Hepatocyte (in vitro differentiated cells): ENCODE measurements at regions not wholly inside any gene's neighbourhood (a gene's known extent, or its start where the extent isn't known, plus 50 kb on each side); places are given as distances from the start of the nearest gene placed in this dataset.
"Not testable (repeated sequence)": the region's sequence is repeated elsewhere in the genome, so short reads cannot be mapped to it uniquely, and the experiment has no call there.

ENCODE experiments used
- DNase-seq: peaks from one replicate; pipeline ENCODE4 v3.0.0-alpha.2; 2016; ENCODE audit warnings: low spot score
- H2AFZ ChIP-seq: fragments of 200-600 bp; sonication (generic); 2 replicates; pipeline ENCODE4 v1.6.0; 2016; ENCODE audit warnings: antibody characterized with exemption, mild to moderate bottlenecking
- H3K27ac ChIP-seq: fragments of 200-600 bp; sonication (generic); 2 replicates; pipeline ENCODE4 v1.5.1; 2016; ENCODE audit warnings: mild to moderate bottlenecking
- H3K27me3 ChIP-seq: fragments of 200-600 bp; sonication (generic); 2 replicates; pipeline ENCODE4 v1.6.1; 2016
- H3K36me3 ChIP-seq: fragments of 200-600 bp; sonication (generic); replicated peaks from 2 replicates; pipeline ENCODE4 v1.5.1; 2016; ENCODE audit warnings: low read depth; ENCODE audit not compliant: insufficient read depth
- H3K4me1 ChIP-seq: fragments of 200-600 bp; sonication (generic); 2 replicates; pipeline ENCODE4 v1.5.1; 2016; ENCODE audit warnings: mild to moderate bottlenecking, moderate library complexity; ENCODE audit not compliant: insufficient read depth
- H3K4me2 ChIP-seq: fragments of 200-600 bp; sonication (generic); 2 replicates; pipeline ENCODE4 v1.6.0; 2016
- H3K4me3 ChIP-seq: fragments of 200-600 bp; sonication (generic); 2 replicates; pipeline ENCODE4 v1.5.1; 2016; ENCODE audit warnings: mild to moderate bottlenecking
- H3K79me2 ChIP-seq: fragments of 200-600 bp; sonication (generic); 2 replicates; pipeline ENCODE4 v1.6.0; 2017; ENCODE audit warnings: mild to moderate bottlenecking
- H3K9me2 ChIP-seq: fragments of 200-600 bp; sonication (generic); replicated peaks from 2 replicates; pipeline ENCODE4 v1.6.0; 2017; ENCODE audit warnings: mild to moderate bottlenecking; ENCODE audit not compliant: insufficient read depth
- H3K9me3 ChIP-seq: fragments of 200-600 bp; sonication (generic); 2 replicates; pipeline ENCODE4 v1.5.1; 2016; ENCODE audit warnings: low read depth, mild to moderate bottlenecking
- H4K20me1 ChIP-seq: fragments of 200-600 bp; sonication (generic); 2 replicates; pipeline ENCODE4 v1.6.0; 2016; ENCODE audit warnings: mild to moderate bottlenecking; ENCODE audit not compliant: insufficient read depth, poor library complexity, severe bottlenecking
- EZH2 ChIP-seq: fragments of 200-600 bp; sonication (generic); IDR thresholded peaks from 2 replicates; pipeline ENCODE4 v1.6.1; 2016; ENCODE audit warnings: antibody characterized with exemption, mild to moderate bottlenecking, borderline replicate concordance
- EZH2phosphoT487 ChIP-seq: fragments of 200-600 bp; sonication (generic); IDR thresholded peaks from one replicate; pipeline ENCODE4 v1.6.1; 2018; ENCODE audit warnings: antibody characterized with exemption, mild to moderate bottlenecking, low read depth, moderate library complexity; ENCODE audit not compliant: unreplicated experiment, severe bottlenecking
- WGBS: methylation state at CpG from one replicate; pipeline ENCODE4 v1.1.6; 2016; ENCODE audit warnings: low lambda C conversion rate; ENCODE audit errors: missing lambda C conversion rate; 5-methylcytosine and 5-hydroxymethylcytosine counted together
- TF ChIP-seq, protein P1 (sequence below): fragments of 200-600 bp; sonication (generic); IDR thresholded peaks from 2 replicates; pipeline ENCODE4 v1.5.1; 2016; ENCODE audit warnings: antibody characterized with exemption, mild to moderate bottlenecking; ENCODE audit not compliant: poor library complexity

DNA sequence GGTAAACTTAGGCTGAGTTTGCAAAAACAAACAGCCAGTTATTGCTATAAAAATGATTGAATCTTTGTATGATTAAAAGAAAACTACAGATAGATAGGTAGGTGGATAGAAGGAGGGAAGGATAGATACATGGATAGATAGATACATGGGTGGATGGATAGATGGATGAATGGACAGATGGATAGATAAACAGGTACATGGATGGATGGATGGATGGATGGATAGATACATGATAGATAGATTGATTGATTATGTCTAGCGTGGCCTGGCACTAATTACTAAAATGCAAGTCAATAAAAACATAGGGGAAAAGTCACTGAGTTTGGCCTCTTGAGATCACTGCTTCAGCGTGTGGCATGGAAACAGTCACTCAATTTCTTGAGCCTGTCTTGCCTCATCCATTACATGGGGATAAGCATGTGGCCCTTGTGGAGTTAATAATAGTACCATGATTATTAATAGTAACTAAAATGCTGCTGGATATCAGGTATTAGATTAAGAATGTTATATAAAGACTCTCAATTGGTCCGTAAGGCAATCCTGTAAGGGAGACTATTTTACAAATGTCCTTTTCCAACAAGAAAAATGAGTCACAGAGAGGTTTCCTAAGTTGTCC lies 184.9 kb downstream of the HS3ST3A1 start:
- Histone ChIP-seq H3K27me3 (no peaks in the 10 kb centered on the region), H3K4me3 (no peak overlapping the region), H2AFZ (no peak overlapping the region), H3K9me3 (no peaks in the 10 kb centered on the region), H3K4me1 (peaks cover 17% of the 10 kb centered on the region), H3K36me3 (no peaks in the 10 kb centered on the region), H3K27ac (peak overlapping the region; percentile 55), H3K4me2 (peak overlapping the region; percentile 13), H3K9me2 (no peaks in the 10 kb centered on the region), H4K20me1 (no peaks in the 10 kb centered on the region), H3K79me2 (no peaks in the 10 kb centered on the region)
- TF ChIP-seq, protein P1, sequence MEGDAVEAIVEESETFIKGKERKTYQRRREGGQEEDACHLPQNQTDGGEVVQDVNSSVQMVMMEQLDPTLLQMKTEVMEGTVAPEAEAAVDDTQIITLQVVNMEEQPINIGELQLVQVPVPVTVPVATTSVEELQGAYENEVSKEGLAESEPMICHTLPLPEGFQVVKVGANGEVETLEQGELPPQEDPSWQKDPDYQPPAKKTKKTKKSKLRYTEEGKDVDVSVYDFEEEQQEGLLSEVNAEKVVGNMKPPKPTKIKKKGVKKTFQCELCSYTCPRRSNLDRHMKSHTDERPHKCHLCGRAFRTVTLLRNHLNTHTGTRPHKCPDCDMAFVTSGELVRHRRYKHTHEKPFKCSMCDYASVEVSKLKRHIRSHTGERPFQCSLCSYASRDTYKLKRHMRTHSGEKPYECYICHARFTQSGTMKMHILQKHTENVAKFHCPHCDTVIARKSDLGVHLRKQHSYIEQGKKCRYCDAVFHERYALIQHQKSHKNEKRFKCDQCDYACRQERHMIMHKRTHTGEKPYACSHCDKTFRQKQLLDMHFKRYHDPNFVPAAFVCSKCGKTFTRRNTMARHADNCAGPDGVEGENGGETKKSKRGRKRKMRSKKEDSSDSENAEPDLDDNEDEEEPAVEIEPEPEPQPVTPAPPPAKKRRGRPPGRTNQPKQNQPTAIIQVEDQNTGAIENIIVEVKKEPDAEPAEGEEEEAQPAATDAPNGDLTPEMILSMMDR = no peak
- TF ChIP-seq EZH2 (no peak), EZH2phosphoT487 (no peak)
- 83% methylated on average over 3 of the region's 3 CpGs for WGBS
- DNase-seq = no peak

DNA sequence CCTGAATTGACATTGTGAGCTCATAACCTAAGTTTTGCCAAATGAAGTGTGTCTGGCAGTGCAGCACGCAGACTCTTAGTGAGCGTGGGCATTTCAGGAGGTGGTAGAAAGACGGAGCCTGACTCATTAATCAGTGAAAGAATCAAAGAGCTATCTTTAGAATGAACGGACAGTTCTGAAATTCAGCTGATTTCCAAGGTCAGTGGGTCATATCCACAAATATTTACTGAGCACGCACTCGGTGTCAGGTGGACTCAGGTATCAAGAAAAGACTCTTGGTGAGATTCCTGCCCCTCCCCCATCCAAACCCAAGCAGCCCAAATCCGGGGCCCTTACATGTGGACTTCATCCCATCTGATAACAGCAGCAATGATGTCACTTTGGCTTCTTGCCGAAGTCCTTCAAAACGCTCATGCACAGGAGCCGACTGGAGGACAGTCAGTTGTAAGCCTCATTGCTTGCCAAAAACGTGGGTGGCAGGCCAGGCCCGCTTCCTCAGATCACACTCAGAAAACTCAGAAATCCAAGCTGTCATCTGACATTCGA lies 185.8 kb downstream of the HS3ST3A1 start:
- 43% methylated on average over 13 of the region's 13 CpGs for WGBS
- H3K27ac ChIP-seq = peak overlapping the region; percentile 55
- peak overlapping the region; percentile 13 for H3K4me2 ChIP-seq
- H3K9me2 ChIP-seq = no peaks in the 10 kb centered on the region
- H3K4me3 ChIP-seq = no peak overlapping the region
- H3K4me1 ChIP-seq = peaks cover 23% of the 10 kb centered on the region
- peak; percentile 86 for DNase-seq
- H3K36me3 ChIP-seq = no peaks in the 10 kb centered on the region
- H3K79me2 ChIP-seq = no peaks in the 10 kb centered on the region
- TF ChIP-seq EZH2 (no peak), EZH2phosphoT487 (no peak)
- TF ChIP-seq, protein P1 = no peak
- H2AFZ ChIP-seq = no peak overlapping the region
- H3K9me3 ChIP-seq = no peaks in the 10 kb centered on the region
- no peaks in the 10 kb centered on the region for H3K27me3 ChIP-seq
- H4K20me1 ChIP-seq = no peaks in the 10 kb centered on the region

DNA sequence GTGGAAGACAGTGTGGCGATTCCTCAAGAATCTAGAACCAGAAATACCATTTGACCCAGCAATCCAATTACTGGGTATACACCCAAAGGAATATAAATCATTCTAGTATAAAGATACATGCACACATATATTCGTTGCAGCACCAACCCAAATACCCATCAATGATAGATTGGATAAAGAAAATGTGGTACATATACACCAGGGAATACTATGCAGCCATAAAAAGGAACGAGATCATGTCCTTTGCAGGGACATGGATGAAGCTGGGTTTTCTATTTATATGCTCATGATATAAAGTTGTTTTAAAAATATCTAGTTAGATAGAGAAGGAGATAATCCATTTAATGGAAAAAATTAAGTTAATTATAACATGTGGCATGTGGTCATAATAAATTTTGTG lies 186.5 kb downstream of the HS3ST3A1 start:
- 76% methylated on average over 3 of the region's 3 CpGs for WGBS
- H3K27me3 ChIP-seq, H3K79me2 ChIP-seq, H3K36me3 ChIP-seq, H3K9me2 ChIP-seq, DNase-seq, H4K20me1 ChIP-seq, H3K4me2 ChIP-seq, H2AFZ ChIP-seq, H3K9me3 ChIP-seq, H3K4me3 ChIP-seq: not testable (repeated sequence)
- Histone ChIP-seq H3K4me1 (peaks cover 27% of the 10 kb centered on the region), H3K27ac (peak overlapping the region; percentile 55)

DNA sequence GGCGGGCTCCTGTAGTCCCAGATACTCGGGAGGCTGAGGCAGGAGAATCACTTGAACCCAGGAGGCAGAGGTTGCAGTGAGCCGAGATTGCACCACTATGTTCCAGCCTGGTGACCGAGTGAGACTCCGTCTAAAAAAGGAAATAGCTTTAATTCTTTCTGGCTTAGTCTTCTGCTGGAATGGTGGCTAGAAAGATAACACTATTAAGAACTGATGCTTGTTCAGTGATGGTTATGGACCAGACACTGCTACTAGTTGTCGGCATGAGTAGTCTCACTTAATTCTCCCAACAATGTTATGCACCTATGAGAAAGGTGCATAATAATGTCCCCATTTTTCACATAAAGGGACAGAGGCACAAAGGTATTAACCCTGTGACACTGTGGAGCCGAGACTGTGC lies 188.7 kb downstream of the HS3ST3A1 start:
- no peak for TF ChIP-seq EZH2phosphoT487
- no peak for TF ChIP-seq EZH2
- TF ChIP-seq, protein P1 = no peak
- no peak overlapping the region for H3K27ac ChIP-seq
- no peaks in the 10 kb centered on the region for H3K9me3 ChIP-seq
- H3K27me3 ChIP-seq = no peaks in the 10 kb centered on the region
- no peak overlapping the region for H3K4me3 ChIP-seq
- no peak overlapping the region for H2AFZ ChIP-seq
- H3K4me1 ChIP-seq = peaks cover 27% of the 10 kb centered on the region
- H3K9me2 ChIP-seq = no peaks in the 10 kb centered on the region
- H3K4me2 ChIP-seq = no peak overlapping the region
- DNase-seq = no peak
- H4K20me1 ChIP-seq = no peaks in the 10 kb centered on the region
- H3K79me2 ChIP-seq = no peaks in the 10 kb centered on the region
- WGBS = 89% methylated on average over 7 of the region's 7 CpGs
- no peaks in the 10 kb centered on the region for H3K36me3 ChIP-seq
